HCT116 (cell line): ENCODE measurements at regions not wholly inside any gene's neighbourhood (a gene's known extent, or its start where the extent isn't known, plus 50 kb on each side); places are given as distances from the start of the nearest gene placed in this dataset.

Experiments
- ATAC-seq: fragments of 200-7000 bp; cut with Tn5 transposase; 2 replicates; pipeline ENCODE4 v1.9.1; 2020; ENCODE audit warnings: mild to moderate bottlenecking, moderate library complexity
- BruUV-seq: library from RNA; stranded (reverse); fragments of 400-500 nt; replicated peaks from 2 replicates; lab custom pipeline; 2021; lab: Mats Ljungman, UMichigan
- CTCF ChIA-PET: fragments of 300-600 bp; sonication (Branson Sonifier 250); formaldehyde crosslinking; loops from one replicate; lab custom pipeline; 2021; ENCODE audit warnings: antibody characterized with exemption; lab: Charles Lee
- POLR2A ChIA-PET: fragments of 300-600, 350-600 bp; sonication (Branson Sonifier 250); formaldehyde crosslinking; loops from one replicate; lab custom pipeline; 2021; ENCODE audit warnings: antibody characterized with exemption; lab: Charles Lee
- RAD21 ChIA-PET, 2 experiments: fragments of 300-600 bp; sonication (Branson Sonifier 250); formaldehyde crosslinking; loops; one replicate each; lab custom pipeline; 2023; ENCODE audit warnings: low total read pairs in 2 of 2; ENCODE audit not compliant: uncharacterized antibody in 2 of 2, unreplicated experiment in 2 of 2, low non-redundant PET in 1 of 2; lab: Charles Lee
- DNase-seq: peaks from one replicate; pipeline ENCODE4 v3.0.0-alpha.2; 2010; ENCODE audit warnings: low read depth, low spot score
- H2AFZ ChIP-seq: fragments of 200-600 bp; shearing (Covaris generic), sonication (generic); 2 replicates; pipeline ENCODE4 v1.6.1; 2017; ENCODE audit warnings: low read depth, mixed run types, mixed read lengths, antibody characterized with exemption, low read length; ENCODE audit not compliant: poor library complexity, severe bottlenecking
- H3K27ac ChIP-seq: 2 replicates; pipeline ENCODE4 v1.5.1; 2012; ENCODE audit warnings: low read depth, low read length
- H3K27me3 ChIP-seq: fragments of 200-600 bp; sonication (generic); 2 replicates; pipeline ENCODE4 v1.6.1; 2016; ENCODE audit warnings: mixed run types, low read length, mixed read lengths; ENCODE audit not compliant: insufficient read depth
- H3K36me3 ChIP-seq, 2 experiments: fragments of 200-500 bp in 1 of 2; fragments of 200-600 bp in 1 of 2; sonication (Bioruptor generic) in 1 of 2; sonication (generic) in 1 of 2; 2 replicates each; pipeline versions ENCODE4 v1.5.1 to v1.6.1; 2014 to 2016; ENCODE audit warnings: low read length in 2 of 2, inconsistent platforms in 1 of 2, mixed read lengths in 1 of 2, mixed run types in 1 of 2; ENCODE audit not compliant: insufficient read depth in 2 of 2, control insufficient read depth in 1 of 2
- H3K4me1 ChIP-seq, 2 experiments: fragments of 200-600 bp in 1 of 2; sonication (generic) in 1 of 2; 2 replicates each; pipeline versions ENCODE4 v1.5.1 to v1.6.1; 2012 to 2017; ENCODE audit warnings: low read length in 2 of 2, inconsistent platforms in 1 of 2, mild to moderate bottlenecking in 1 of 2, mixed read lengths in 1 of 2, mixed run types in 1 of 2, moderate library complexity in 1 of 2; ENCODE audit not compliant: insufficient read depth in 2 of 2, control insufficient read depth in 1 of 2
- H3K4me2 ChIP-seq: fragments of 200-600 bp; sonication (generic); 2 replicates; pipeline ENCODE4 v1.6.1; 2017; ENCODE audit warnings: mixed run types, low read length, mixed read lengths
- H3K4me3 ChIP-seq, 2 experiments: fragments of 200-600 bp in 1 of 2; sonication (generic) in 1 of 2; replicated peaks in 1 of 2; 2 replicates each; pipeline ENCODE4 v1.5.1; 2011 to 2016; ENCODE audit warnings: low read length in 2 of 2, control low read depth in 1 of 2, low read depth in 1 of 2, mild to moderate bottlenecking in 1 of 2, mixed read lengths in 1 of 2, mixed run types in 1 of 2
- H3K79me2 ChIP-seq: fragments of 200-600 bp; sonication (generic); 2 replicates; pipeline ENCODE4 v1.6.1; 2017; ENCODE audit warnings: mild to moderate bottlenecking, mixed run types, low read length, moderate library complexity, mixed read lengths; ENCODE audit not compliant: insufficient read depth
- H3K9ac ChIP-seq: fragments of 200-600 bp; sonication (generic); 2 replicates; pipeline ENCODE4 v1.6.1; 2016; ENCODE audit warnings: low read length, mixed read lengths
- H3K9me2 ChIP-seq: fragments of 200-600 bp; sonication (generic), shearing (Covaris generic); 2 replicates; pipeline ENCODE4 v1.6.1; 2017; ENCODE audit warnings: mixed run types, mild to moderate bottlenecking, moderate library complexity; ENCODE audit not compliant: insufficient read depth
- H3K9me3 ChIP-seq, 2 experiments: fragments of 200-500 bp in 1 of 2; fragments of 200-600 bp in 1 of 2; sonication (Bioruptor generic) in 1 of 2; sonication (generic) in 1 of 2; 2 replicates each; pipeline ENCODE4 v1.6.1; 2014 to 2017; ENCODE audit warnings: low read length in 2 of 2, mixed read lengths in 2 of 2, inconsistent platforms in 1 of 2, low read depth in 1 of 2, mild to moderate bottlenecking in 1 of 2, mixed run types in 1 of 2, moderate library complexity in 1 of 2; ENCODE audit not compliant: control insufficient read depth in 1 of 2, insufficient read depth in 1 of 2
- H4K20me1 ChIP-seq: fragments of 200-600 bp; sonication (generic), shearing (Covaris generic); 2 replicates; pipeline ENCODE4 v1.6.1; 2017; ENCODE audit warnings: mixed run types, mild to moderate bottlenecking, moderate library complexity; ENCODE audit not compliant: insufficient read depth
- ATF3 ChIP-seq: IDR thresholded peaks from 2 replicates; pipeline ENCODE4 v1.6.1; 2012
- CEBPB ChIP-seq: IDR thresholded peaks from 2 replicates; pipeline ENCODE4 v1.6.1; 2012; ENCODE audit warnings: low read depth
- ELF1 ChIP-seq: IDR thresholded peaks from 2 replicates; pipeline ENCODE4 v1.6.1; 2012; ENCODE audit warnings: low read depth, borderline replicate concordance
- FOSL1 ChIP-seq: IDR thresholded peaks from 2 replicates; pipeline ENCODE4 v1.6.1; 2012; ENCODE audit warnings: low read depth
- JUND ChIP-seq: IDR thresholded peaks from 2 replicates; pipeline ENCODE4 v1.6.1; 2012
- POLR2A ChIP-seq: IDR thresholded peaks from 2 replicates; pipeline ENCODE4 v1.7.0; 2011; ENCODE audit warnings: borderline replicate concordance; ENCODE audit not compliant: insufficient read depth, insufficient read length; ENCODE audit errors: extremely low read depth
- SIN3A ChIP-seq: IDR thresholded peaks from 2 replicates; pipeline ENCODE4 v1.6.1; 2012; ENCODE audit warnings: low read depth
- SP1 ChIP-seq: IDR thresholded peaks from 2 replicates; pipeline ENCODE4 v1.6.1; 2012; ENCODE audit warnings: low read depth
- TCF7L2 ChIP-seq: IDR thresholded peaks from 2 replicates; pipeline ENCODE4 v1.7.0; 2011; ENCODE audit warnings: borderline replicate concordance, inconsistent platforms; ENCODE audit not compliant: insufficient read depth, insufficient read length; ENCODE audit errors: extremely low read depth
- ZFX ChIP-seq: fragments of 450-650 bp; IDR thresholded peaks from 2 replicates; pipeline ENCODE4 v1.6.1; 2017
- ZNF274 ChIP-seq: fragments of 200-500 bp; sonication (Bioruptor generic); IDR thresholded peaks from 2 replicates; pipeline ENCODE4 v1.6.1; 2014; ENCODE audit warnings: mild to moderate bottlenecking, low read depth, low read length, inconsistent platforms
- intact Hi-C: fragments of 100-400 bp; cut with micrococcal nuclease; formaldehyde crosslinking; loops from 2 replicates; pipeline ENCODE4 v1.10.0; 2022

- DNase-seq (peak; percentile 84), ATAC-seq (peak; percentile 100)
- no peaks in the 10 kb centered on the region for H3K36me3 ChIP-seq
- no peaks in the 10 kb centered on the region for H3K9me2 ChIP-seq
- H3K4me2 ChIP-seq: peak overlapping the region; percentile 70
- TSS peak; percentile 89 for BruUV-seq
- H2AFZ ChIP-seq: no peak overlapping the region
- peak overlapping the region; percentile 48 for H3K9ac ChIP-seq
- ChIA-PET CTCF (no interaction called here), RAD21 (no interaction called here), POLR2A (no interaction called here)
- no peaks in the 10 kb centered on the region for H3K27me3 ChIP-seq
- H3K79me2 ChIP-seq: no peaks in the 10 kb centered on the region
- TF ChIP-seq FOSL1 (peak; percentile 46; the same call in 1 of the 2 replicates), JUND (peak; percentile 53), SP1 (peak; percentile 93), POLR2A (peak; percentile 11), SIN3A (0 out of 2 replicates have a peak, but pooled peaks have one; percentile 29), TCF7L2 (peak; percentile 82), CEBPB (peak; percentile 47; the same call in 1 of the 2 replicates), ZNF274 (no peak), ZFX (no peak), ELF1 (peak; percentile 56), ATF3 (no peak)
- intact Hi-C loops: no loop called here
- no peaks in the 10 kb centered on the region for H4K20me1 ChIP-seq
- peak overlapping the region; percentile 54 for H3K27ac ChIP-seq
- H3K4me3 ChIP-seq: peak overlapping the region; percentile 38 to 42
- peaks cover 14 to 23% of the 10 kb centered on the region in 2 experiments for H3K4me1 ChIP-seq
- H3K9me3 ChIP-seq: no peaks in the 10 kb centered on the region
Measured at GRCh38 chrX:69556060-69557011, 52.2 kb downstream of the NALF2 start.
